Progenitor cell of endocrine pancreas (in vitro differentiated cells): ENCODE measurements at regions not wholly inside any gene's neighbourhood (a gene's known extent, or its start where the extent isn't known, plus 50 kb on each side); places are given as distances from the start of the nearest gene placed in this dataset.
A peak's percentile ranks its signal among the peaks of the same experiment; 100 is the strongest.

Experiments used
- DNase-seq: peaks from one replicate; pipeline ENCODE4 v3.0.0; 2021; ENCODE audit warnings: low spot score; ENCODE audit not compliant: unreplicated experiment
- H3K27ac Mint-ChIP-seq: 2 replicates; pipeline ENCODE4 v1.8.0; 2021; ENCODE audit warnings: mild to moderate bottlenecking, moderate library complexity, mixed read lengths
- H3K27me3 Mint-ChIP-seq: 2 replicates; pipeline ENCODE4 v1.8.0; 2021; ENCODE audit warnings: mixed read lengths
- H3K36me3 Mint-ChIP-seq: 2 replicates; pipeline ENCODE4 v1.8.0; 2022; ENCODE audit warnings: mixed read lengths; ENCODE audit not compliant: insufficient read depth
- H3K4me1 Mint-ChIP-seq: 2 replicates; pipeline ENCODE4 v1.8.0; 2021; ENCODE audit warnings: low read depth, mixed read lengths
- H3K4me3 Mint-ChIP-seq: 2 replicates; pipeline ENCODE4 v1.8.0; 2021; ENCODE audit warnings: low read depth, mild to moderate bottlenecking, moderate library complexity, mixed read lengths
- H3K9me3 Mint-ChIP-seq: 2 replicates; pipeline ENCODE4 v1.8.0; 2021; ENCODE audit warnings: low read depth, mixed read lengths
- CTCF ChIP-seq: fragments of 200-600 bp; sonication (generic); IDR thresholded peaks from one replicate; pipeline ENCODE4 v1.5.0; 2021; ENCODE audit warnings: antibody characterized with exemption, mild to moderate bottlenecking; ENCODE audit not compliant: unreplicated experiment

- H3K4me1 Mint-ChIP-seq, result no peaks in the 10 kb centered on the region
- peaks cover 5% of the 10 kb centered on the region for H3K27me3 Mint-ChIP-seq
- peaks cover 6% of the 10 kb centered on the region for H3K9me3 Mint-ChIP-seq
Measured at GRCh38 chr2:3914241-3914640, 210.9 kb downstream of the DCDC2C start.

DNA sequence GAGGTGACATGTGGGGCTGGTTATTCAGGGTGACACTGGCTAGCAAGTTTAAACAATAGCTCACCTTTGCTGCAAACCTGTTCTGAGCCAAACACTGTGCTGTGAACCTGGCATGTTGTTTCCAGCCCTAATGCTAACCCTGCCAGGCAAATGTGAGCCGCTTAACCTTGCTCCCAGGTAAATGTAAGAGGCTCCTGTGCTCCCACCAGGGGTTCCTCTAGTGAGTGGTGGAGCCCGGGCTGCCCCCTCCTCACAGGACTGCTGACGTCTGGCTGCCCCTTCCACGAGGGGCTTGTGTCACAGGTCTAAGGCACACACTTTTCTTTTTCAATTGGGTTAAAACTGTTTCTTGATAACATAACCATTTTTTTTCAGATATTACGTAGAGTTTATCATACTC lies 223.7 kb downstream of the DCDC2C start:
- TF ChIP-seq CTCF, result no peak
- Mint-ChIP-seq H3K36me3 (no peaks in the 10 kb centered on the region), H3K9me3 (peaks cover 4% of the 10 kb centered on the region), H3K4me1 (no peaks in the 10 kb centered on the region), H3K27me3 (peaks cover 6% of the 10 kb centered on the region), H3K4me3 (no peak overlapping the region), H3K27ac (no peak overlapping the region)
- no peak for DNase-seq

More at GRCh38 chr2:3914241-3914640, 210.9 kb downstream of the DCDC2C start:
- no peak for TF ChIP-seq CTCF
- no peaks in the 10 kb centered on the region for H3K36me3 Mint-ChIP-seq
- DNase-seq, result no peak
- H3K27ac Mint-ChIP-seq, result no peak overlapping the region
- no peak overlapping the region for H3K4me3 Mint-ChIP-seq

GRCh38 chr2:3929374-3929773 lies 226.0 kb downstream of the DCDC2C start:
- Mint-ChIP-seq H3K27ac (peak overlapping the region; percentile 53), H3K36me3 (no peaks in the 10 kb centered on the region), H3K9me3 (peaks cover 20% of the 10 kb centered on the region), H3K27me3 (peaks cover 3% of the 10 kb centered on the region), H3K4me3 (no peak overlapping the region), H3K4me1 (no peaks in the 10 kb centered on the region)
- no peak for DNase-seq
- no peak for TF ChIP-seq CTCF

DNA sequence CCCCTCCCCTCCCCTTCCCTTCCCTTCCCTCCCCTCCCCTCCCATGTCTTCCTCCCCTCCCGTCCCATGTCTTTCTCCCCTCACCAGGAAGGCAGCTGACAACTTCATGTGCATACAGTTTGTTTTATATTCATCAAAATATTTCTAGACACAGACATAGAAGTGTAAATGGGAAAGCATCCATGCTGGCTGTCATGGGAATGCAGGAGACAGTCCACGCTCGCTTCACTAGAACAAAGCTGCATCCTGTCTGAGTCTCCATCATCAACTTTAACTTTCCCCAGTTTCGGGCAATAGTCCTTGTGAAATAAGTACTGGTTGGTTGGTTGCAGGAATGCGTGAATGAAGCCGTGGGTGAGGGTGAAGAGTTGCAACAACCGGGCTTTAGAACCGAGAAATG lies 226.9 kb downstream of the DCDC2C start:
- no peak for TF ChIP-seq CTCF

GRCh38 chr2:3940661-3941060 lies 237.3 kb downstream of the DCDC2C start:
- TF ChIP-seq CTCF, result no peak
- no peak overlapping the region for H3K4me3 Mint-ChIP-seq
- no peaks in the 10 kb centered on the region for H3K36me3 Mint-ChIP-seq
- no peak for DNase-seq
- no peak overlapping the region for H3K27ac Mint-ChIP-seq
- peaks cover 19% of the 10 kb centered on the region for H3K9me3 Mint-ChIP-seq
- peaks cover 3% of the 10 kb centered on the region for H3K27me3 Mint-ChIP-seq
- H3K4me1 Mint-ChIP-seq, result no peaks in the 10 kb centered on the region

More for the DNA sequence above, 226.9 kb downstream of the DCDC2C start:
- Mint-ChIP-seq H3K27me3 (no peaks in the 10 kb centered on the region), H3K36me3 (no peaks in the 10 kb centered on the region), H3K27ac (no peak overlapping the region), H3K4me3 (no peak overlapping the region), H3K4me1 (no peaks in the 10 kb centered on the region), H3K9me3 (peaks cover 22% of the 10 kb centered on the region)
- no peak for DNase-seq
